HUES6 (cell line): ENCODE measurements at regions not wholly inside any gene's neighbourhood (a gene's known extent, or its start where the extent isn't known, plus 50 kb on each side); places are given as distances from the start of the nearest gene placed in this dataset.

Experiments
- H3K27ac ChIP-seq: 2 replicates; pipeline ENCODE4 v1.7.0; 2013; ENCODE audit warnings: low read depth, mild to moderate bottlenecking, low read length, inconsistent platforms
- H3K27me3 ChIP-seq: 2 replicates; pipeline ENCODE4 v1.6.1; 2013; ENCODE audit warnings: low read length; ENCODE audit not compliant: control insufficient read depth, insufficient read depth
- H3K36me3 ChIP-seq: 2 replicates; pipeline ENCODE4 v1.6.1; 2013; ENCODE audit warnings: low read length; ENCODE audit not compliant: control insufficient read depth, insufficient read depth
- H3K4me1 ChIP-seq: 2 replicates; pipeline ENCODE4 v1.6.1; 2013; ENCODE audit warnings: low read length; ENCODE audit not compliant: control insufficient read depth, insufficient read depth
- H3K4me3 ChIP-seq: 2 replicates; pipeline ENCODE4 v1.5.1; 2013; ENCODE audit warnings: low read depth, low read length
- H3K9ac ChIP-seq: one replicate; pipeline ENCODE4 v1.6.1; 2013; ENCODE audit warnings: mild to moderate bottlenecking, low read length
- H3K9me3 ChIP-seq: 2 replicates; pipeline ENCODE4 v1.6.1; 2013; ENCODE audit warnings: low read depth, low read length; ENCODE audit not compliant: control insufficient read depth, insufficient read depth

GRCh38 chr3:159917141-159917540, 71.5 kb upstream of the IL12A start:
- no peak overlapping the region for H3K4me3 ChIP-seq
- no peaks in the 10 kb centered on the region for H3K4me1 ChIP-seq
- H3K9ac ChIP-seq, result no peak overlapping the region
- no peak overlapping the region for H3K27ac ChIP-seq
- no peaks in the 10 kb centered on the region for H3K9me3 ChIP-seq
- no peaks in the 10 kb centered on the region for H3K27me3 ChIP-seq
- no peaks in the 10 kb centered on the region for H3K36me3 ChIP-seq

GRCh38 chr3:159919873-159920272, 68.8 kb upstream of the IL12A start:
- Histone ChIP-seq H3K4me1 (no peaks in the 10 kb centered on the region), H3K27ac (no peak overlapping the region), H3K9me3 (no peaks in the 10 kb centered on the region), H3K9ac (no peak overlapping the region), H3K36me3 (no peaks in the 10 kb centered on the region), H3K27me3 (no peaks in the 10 kb centered on the region), H3K4me3 (no peak overlapping the region)

GRCh38 chr3:159922193-159922840, 66.3 kb upstream of the IL12A start:
- H3K27me3 ChIP-seq, result no peaks in the 10 kb centered on the region
- no peaks in the 10 kb centered on the region for H3K4me1 ChIP-seq

GRCh38 chr3:159922861-159923312, 65.7 kb upstream of the IL12A start:
- H3K4me1 ChIP-seq, result no peaks in the 10 kb centered on the region
- H3K4me3 ChIP-seq, result no peak overlapping the region
- H3K9ac ChIP-seq, result no peak overlapping the region

More at GRCh38 chr3:159922193-159922840, 66.3 kb upstream of the IL12A start:
- no peak overlapping the region for H3K4me3 ChIP-seq
- no peaks in the 10 kb centered on the region for H3K9me3 ChIP-seq
- no peaks in the 10 kb centered on the region for H3K36me3 ChIP-seq
- H3K9ac ChIP-seq, result no peak overlapping the region
- H3K27ac ChIP-seq, result no peak overlapping the region

GRCh38 chr3:159923336-159923735, 65.3 kb upstream of the IL12A start:
- Histone ChIP-seq H3K27ac (no peak overlapping the region), H3K36me3 (no peaks in the 10 kb centered on the region), H3K4me1 (no peaks in the 10 kb centered on the region), H3K9me3 (no peaks in the 10 kb centered on the region), H3K4me3 (no peak overlapping the region), H3K9ac (no peak overlapping the region), H3K27me3 (no peaks in the 10 kb centered on the region)

More at GRCh38 chr3:159922861-159923312, 65.7 kb upstream of the IL12A start:
- Histone ChIP-seq H3K36me3 (no peaks in the 10 kb centered on the region), H3K27me3 (no peaks in the 10 kb centered on the region), H3K9me3 (no peaks in the 10 kb centered on the region), H3K27ac (no peak overlapping the region)

GRCh38 chr3:159923956-159924355, 64.7 kb upstream of the IL12A start:
- H3K9ac ChIP-seq, result no peak overlapping the region
- no peak overlapping the region for H3K4me3 ChIP-seq
- no peak overlapping the region for H3K27ac ChIP-seq
- H3K36me3 ChIP-seq, result no peaks in the 10 kb centered on the region
- H3K27me3 ChIP-seq, result no peaks in the 10 kb centered on the region
- no peaks in the 10 kb centered on the region for H3K4me1 ChIP-seq
- H3K9me3 ChIP-seq, result no peaks in the 10 kb centered on the region

- Histone ChIP-seq H3K4me3 (no peak overlapping the region), H3K27ac (no peak overlapping the region), H3K27me3 (no peaks in the 10 kb centered on the region), H3K36me3 (no peaks in the 10 kb centered on the region), H3K9me3 (no peaks in the 10 kb centered on the region), H3K9ac (no peak overlapping the region), H3K4me1 (no peaks in the 10 kb centered on the region)
These were observed 64.2 kb upstream of the IL12A start for GRCh38 chr3:159924411-159924810.

GRCh38 chr3:159925248-159925647, 63.4 kb upstream of the IL12A start:
- H3K9me3 ChIP-seq, result no peaks in the 10 kb centered on the region
- H3K27ac ChIP-seq, result no peak overlapping the region
- no peaks in the 10 kb centered on the region for H3K36me3 ChIP-seq
- H3K27me3 ChIP-seq, result no peaks in the 10 kb centered on the region
- no peak overlapping the region for H3K9ac ChIP-seq
- H3K4me1 ChIP-seq, result no peaks in the 10 kb centered on the region
- H3K4me3 ChIP-seq, result no peak overlapping the region

- Histone ChIP-seq H3K36me3 (no peaks in the 10 kb centered on the region), H3K9ac (no peak overlapping the region), H3K27ac (no peak overlapping the region), H3K4me3 (no peak overlapping the region), H3K9me3 (no peaks in the 10 kb centered on the region), H3K4me1 (no peaks in the 10 kb centered on the region), H3K27me3 (no peaks in the 10 kb centered on the region)
These were observed 62.1 kb upstream of the IL12A start for GRCh38 chr3:159926573-159926972.

- no peak overlapping the region for H3K27ac ChIP-seq
- no peaks in the 10 kb centered on the region for H3K36me3 ChIP-seq
These were observed 60.6 kb upstream of the IL12A start for GRCh38 chr3:159928071-159928491.

GRCh38 chr3:159928666-159929065, 60.0 kb upstream of the IL12A start:
- Histone ChIP-seq H3K36me3 (no peaks in the 10 kb centered on the region), H3K4me3 (no peak overlapping the region), H3K4me1 (no peaks in the 10 kb centered on the region), H3K9ac (no peak overlapping the region), H3K27me3 (no peaks in the 10 kb centered on the region), H3K9me3 (peaks cover 12% of the 10 kb centered on the region), H3K27ac (no peak overlapping the region)

More at GRCh38 chr3:159928071-159928491, 60.6 kb upstream of the IL12A start:
- peaks cover 6% of the 10 kb centered on the region for H3K9me3 ChIP-seq
- no peaks in the 10 kb centered on the region for H3K27me3 ChIP-seq
- no peaks in the 10 kb centered on the region for H3K4me1 ChIP-seq
- no peak overlapping the region for H3K9ac ChIP-seq
- H3K4me3 ChIP-seq, result no peak overlapping the region
